Ishikawa (cell line): ENCODE measurements at regions not wholly inside any gene's neighbourhood (a gene's known extent, or its start where the extent isn't known, plus 50 kb on each side); places are given as distances from the start of the nearest gene placed in this dataset.
A peak's percentile ranks its signal among the peaks of the same experiment; 100 is the strongest.

Experiments used
- CEBPB ChIP-seq: IDR thresholded peaks from 2 replicates; pipeline ENCODE4 v1.6.1; 2012
- CREB1 ChIP-seq: IDR thresholded peaks from 2 replicates; pipeline ENCODE4 v1.6.1; 2012; ENCODE audit warnings: low read depth
- EGR1 ChIP-seq: IDR thresholded peaks from 2 replicates; pipeline ENCODE4 v1.6.1; 2012
- EP300 ChIP-seq: IDR thresholded peaks from 2 replicates; pipeline ENCODE4 v1.6.1; 2012; ENCODE audit warnings: borderline replicate concordance
- FOXM1 ChIP-seq: IDR thresholded peaks from 2 replicates; pipeline ENCODE4 v1.6.1; 2012; ENCODE audit warnings: low read depth, borderline replicate concordance
- MAX ChIP-seq: IDR thresholded peaks from 2 replicates; pipeline ENCODE4 v1.6.1; 2012
- NFIC ChIP-seq: IDR thresholded peaks from 2 replicates; pipeline ENCODE4 v1.6.1; 2012
- RAD21 ChIP-seq: IDR thresholded peaks from 2 replicates; pipeline ENCODE4 v1.6.1; 2012; ENCODE audit warnings: low read depth
- TAF1 ChIP-seq: IDR thresholded peaks from 2 replicates; pipeline ENCODE4 v1.6.1; 2012; ENCODE audit warnings: low read depth, mild to moderate bottlenecking
- TCF12 ChIP-seq: IDR thresholded peaks from 2 replicates; pipeline ENCODE4 v1.6.1; 2012; ENCODE audit warnings: low read depth
- TEAD4 ChIP-seq: IDR thresholded peaks from 2 replicates; pipeline ENCODE4 v1.6.1; 2012
- USF1 ChIP-seq: IDR thresholded peaks from 2 replicates; pipeline ENCODE4 v1.6.1; 2012
- YY1 ChIP-seq: IDR thresholded peaks from 2 replicates; pipeline ENCODE4 v1.6.1; 2012; ENCODE audit warnings: low read depth
- ZBTB7A ChIP-seq: IDR thresholded peaks from 2 replicates; pipeline ENCODE4 v1.6.1; 2012; ENCODE audit warnings: low read depth
- TF ChIP-seq, protein P1 (sequence below): IDR thresholded peaks from 2 replicates; pipeline ENCODE4 v1.6.1; 2012; ENCODE audit warnings: low read depth, mild to moderate bottlenecking

GRCh38 chr6:170155464-170156196 is 135.2 kb downstream of the DLL1 start:
- TF ChIP-seq YY1, result no peak
- TF ChIP-seq EGR1, result no peak
- TF ChIP-seq ZBTB7A, result no peak
- TF ChIP-seq MAX, result no peak
- TF ChIP-seq USF1, result no peak
- no peak for TF ChIP-seq CREB1
- TF ChIP-seq, protein P1, sequence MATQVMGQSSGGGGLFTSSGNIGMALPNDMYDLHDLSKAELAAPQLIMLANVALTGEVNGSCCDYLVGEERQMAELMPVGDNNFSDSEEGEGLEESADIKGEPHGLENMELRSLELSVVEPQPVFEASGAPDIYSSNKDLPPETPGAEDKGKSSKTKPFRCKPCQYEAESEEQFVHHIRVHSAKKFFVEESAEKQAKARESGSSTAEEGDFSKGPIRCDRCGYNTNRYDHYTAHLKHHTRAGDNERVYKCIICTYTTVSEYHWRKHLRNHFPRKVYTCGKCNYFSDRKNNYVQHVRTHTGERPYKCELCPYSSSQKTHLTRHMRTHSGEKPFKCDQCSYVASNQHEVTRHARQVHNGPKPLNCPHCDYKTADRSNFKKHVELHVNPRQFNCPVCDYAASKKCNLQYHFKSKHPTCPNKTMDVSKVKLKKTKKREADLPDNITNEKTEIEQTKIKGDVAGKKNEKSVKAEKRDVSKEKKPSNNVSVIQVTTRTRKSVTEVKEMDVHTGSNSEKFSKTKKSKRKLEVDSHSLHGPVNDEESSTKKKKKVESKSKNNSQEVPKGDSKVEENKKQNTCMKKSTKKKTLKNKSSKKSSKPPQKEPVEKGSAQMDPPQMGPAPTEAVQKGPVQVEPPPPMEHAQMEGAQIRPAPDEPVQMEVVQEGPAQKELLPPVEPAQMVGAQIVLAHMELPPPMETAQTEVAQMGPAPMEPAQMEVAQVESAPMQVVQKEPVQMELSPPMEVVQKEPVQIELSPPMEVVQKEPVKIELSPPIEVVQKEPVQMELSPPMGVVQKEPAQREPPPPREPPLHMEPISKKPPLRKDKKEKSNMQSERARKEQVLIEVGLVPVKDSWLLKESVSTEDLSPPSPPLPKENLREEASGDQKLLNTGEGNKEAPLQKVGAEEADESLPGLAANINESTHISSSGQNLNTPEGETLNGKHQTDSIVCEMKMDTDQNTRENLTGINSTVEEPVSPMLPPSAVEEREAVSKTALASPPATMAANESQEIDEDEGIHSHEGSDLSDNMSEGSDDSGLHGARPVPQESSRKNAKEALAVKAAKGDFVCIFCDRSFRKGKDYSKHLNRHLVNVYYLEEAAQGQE, result no peak
- TF ChIP-seq RAD21, result no peak
- no peak for TF ChIP-seq TCF12
- no peak for TF ChIP-seq NFIC
- no peak for TF ChIP-seq TEAD4
- no peak for TF ChIP-seq TAF1

- no peak for TF ChIP-seq EGR1
- TF ChIP-seq TEAD4, result no peak
- no peak for TF ChIP-seq MAX
- no peak for TF ChIP-seq USF1
- no peak for TF ChIP-seq FOXM1
Measured at GRCh38 chr6:170153436-170154319, 137.2 kb downstream of the DLL1 start.

GRCh38 chr6:170152989-170153388 is 137.9 kb downstream of the DLL1 start:
- TF ChIP-seq TAF1, result no peak
- peak; percentile 71; the same call in 1 of the 2 replicates for TF ChIP-seq EP300
- 0 out of 2 replicates have a peak, but pooled peaks have one; percentile 21 for TF ChIP-seq YY1
- TF ChIP-seq RAD21, result peak; percentile 23; the same call in 1 of the 2 replicates
- TF ChIP-seq TEAD4, result peak; percentile 88
- TF ChIP-seq, protein P1, result no peak
- TF ChIP-seq FOXM1, result peak; percentile 39; the same call in 1 of the 2 replicates
- TF ChIP-seq CEBPB, result peak; percentile 39; the same call in 1 of the 2 replicates
- TF ChIP-seq TCF12, result peak; percentile 96
- TF ChIP-seq USF1, result 0 out of 2 replicates have a peak, but pooled peaks have one; percentile 17
- TF ChIP-seq CREB1, result 0 out of 2 replicates have a peak, but pooled peaks have one; percentile 33
- no peak for TF ChIP-seq ZBTB7A
- TF ChIP-seq MAX, result peak; percentile 62
- peak; percentile 95 for TF ChIP-seq NFIC
- no peak for TF ChIP-seq EGR1

GRCh38 chr6:170152124-170152926 is 138.6 kb downstream of the DLL1 start:
- TF ChIP-seq CEBPB, result no peak
- no peak for TF ChIP-seq ZBTB7A

DNA sequence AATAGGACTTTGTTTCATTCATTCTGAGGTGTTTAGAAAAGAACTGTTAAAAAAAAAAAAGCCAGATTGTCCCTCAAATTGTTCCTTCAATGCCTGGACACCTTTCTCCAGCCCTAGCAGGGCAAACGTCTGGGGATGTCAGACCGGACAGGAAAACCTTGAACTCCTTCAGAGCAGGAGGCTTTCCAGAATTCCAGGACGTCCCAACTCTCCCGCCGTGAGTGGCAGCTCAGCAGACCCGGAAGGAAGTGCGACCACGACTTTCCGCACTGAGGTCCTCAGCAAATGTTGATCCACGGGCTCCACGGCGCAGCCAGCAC is 139.1 kb downstream of the DLL1 start:
- TF ChIP-seq USF1, result no peak
- no peak for TF ChIP-seq YY1
- TF ChIP-seq, protein P1, result no peak
- no peak for TF ChIP-seq TEAD4
- TF ChIP-seq MAX, result no peak
- no peak for TF ChIP-seq CEBPB
- no peak for TF ChIP-seq EP300
- no peak for TF ChIP-seq CREB1
- no peak for TF ChIP-seq NFIC
- no peak for TF ChIP-seq ZBTB7A
- TF ChIP-seq TAF1, result no peak
- no peak for TF ChIP-seq RAD21
- no peak for TF ChIP-seq FOXM1
- TF ChIP-seq TCF12, result no peak
- no peak for TF ChIP-seq EGR1
